Esophagus squamous epithelium (tissue), 5 donors: ENCODE measurements at regions not wholly inside any gene's neighbourhood (a gene's known extent, or its start where the extent isn't known, plus 50 kb on each side); places are given as distances from the start of the nearest gene placed in this dataset.

Experiments used
- DNase-seq: peaks from one replicate; lab custom pipeline; 2025; lab: John Stamatoyannopoulos, UW
- H3K27ac ChIP-seq, 4 donors: fragments of 200-600 bp; sonication (generic); one replicate each; pipeline ENCODE4 v1.5.1; 2016 to 2019; ENCODE audit warnings: mild to moderate bottlenecking in 1 of 4
- H3K27me3 ChIP-seq, 4 donors: fragments of 200-600 bp; sonication (generic); 1 replicate in 3 of 4; 2 replicates in 1 of 4; pipeline versions ENCODE4 v1.5.1 to v1.6.0; 2017 to 2021; ENCODE audit warnings: antibody characterized with exemption in 1 of 4
- H3K36me3 ChIP-seq, 3 donors: fragments of 200-600 bp; sonication (generic); one replicate each; pipeline ENCODE4 v1.5.1; 2016 to 2019
- H3K4me1 ChIP-seq, 3 donors: fragments of 200-600 bp; sonication (generic); one replicate each; pipeline ENCODE4 v1.5.1; 2017 to 2019
- H3K4me3 ChIP-seq, 4 donors: fragments of 200-600 bp; sonication (generic); 1 replicate in 3 of 4; 2 replicates in 1 of 4; pipeline ENCODE4 v1.5.1; 2016 to 2019; ENCODE audit warnings: mild to moderate bottlenecking in 2 of 4, moderate library complexity in 1 of 4
- H3K9me3 ChIP-seq, 3 donors: fragments of 200-600 bp; sonication (generic); one replicate each; pipeline ENCODE4 v1.5.1; 2016 to 2019
- CTCF ChIP-seq, 6 experiments: fragments of 450-650 bp in 4 of 6; fragments of 200-600 bp in 2 of 6; sonication (generic) in 2 of 6; IDR thresholded peaks; one replicate each; pipeline ENCODE4 v1.5.1; 2016 to 2019; ENCODE audit warnings: antibody characterized with exemption in 6 of 6, mild to moderate bottlenecking in 4 of 6, moderate library complexity in 4 of 6
- POLR2A ChIP-seq, 4 donors: fragments of 450-650 bp; IDR thresholded peaks; one replicate each; pipeline ENCODE4 v1.6.1; 2017; ENCODE audit warnings: antibody characterized with exemption in 4 of 4, mild to moderate bottlenecking in 4 of 4, moderate library complexity in 3 of 4
- WGBS, 2 donors: methylation state at CpG; one replicate each; pipeline ENCODE4 v1.1.5; 2018; 5-methylcytosine and 5-hydroxymethylcytosine counted together
- intact Hi-C: fragments of 100-400 bp; cut with DNase I; formaldehyde crosslinking; loops from one replicate; pipeline ENCODE4 v1.15.0; 2022
- donor health status: DM: yes; HTN: yes; CAD: no.

GRCh38 chr6:164523087-164523654 lies 786.2 kb downstream of the C6orf118 start:
- Histone ChIP-seq H3K9me3 (peaks cover 0 to 13% (median 0%) of the 10 kb centered on the region in 3 donors), H3K27ac (no peak overlapping the region), H3K4me1 (no peaks in the 10 kb centered on the region), H3K36me3 (no peaks in the 10 kb centered on the region), H3K27me3 (no peaks in the 10 kb centered on the region), H3K4me3 (no peak overlapping the region)
- TF ChIP-seq POLR2A (IDR thresholded peaks at IDR 0.05) (no peak), CTCF (IDR thresholded peaks at IDR 0.05) (no peak)
- no peak for DNase-seq
- 70 to 75% methylated on average over 1 of the region's 1 CpG for WGBS, 2 donors
- intact Hi-C loops, result no loop called here

- intact Hi-C loops, result no loop called here
- H3K4me3 ChIP-seq, result no peak overlapping the region
- 65 to 82% methylated on average over 3 to 4 of the region's 4 CpGs for WGBS, 2 donors
- H3K4me1 ChIP-seq, result no peaks in the 10 kb centered on the region
- H3K27ac ChIP-seq, result no peak overlapping the region
- DNase-seq, result no peak
- H3K9me3 ChIP-seq, result peaks cover 0 to 11% (median 0%) of the 10 kb centered on the region in 3 donors
- no peak for TF ChIP-seq CTCF (IDR thresholded peaks at IDR 0.05)
- no peak for TF ChIP-seq POLR2A (IDR thresholded peaks at IDR 0.05)
- H3K36me3 ChIP-seq, result no peaks in the 10 kb centered on the region
- H3K27me3 ChIP-seq, result no peaks in the 10 kb centered on the region
Observed at GRCh38 chr6:164520916-164521315, 788.5 kb downstream of the C6orf118 start.

DNA sequence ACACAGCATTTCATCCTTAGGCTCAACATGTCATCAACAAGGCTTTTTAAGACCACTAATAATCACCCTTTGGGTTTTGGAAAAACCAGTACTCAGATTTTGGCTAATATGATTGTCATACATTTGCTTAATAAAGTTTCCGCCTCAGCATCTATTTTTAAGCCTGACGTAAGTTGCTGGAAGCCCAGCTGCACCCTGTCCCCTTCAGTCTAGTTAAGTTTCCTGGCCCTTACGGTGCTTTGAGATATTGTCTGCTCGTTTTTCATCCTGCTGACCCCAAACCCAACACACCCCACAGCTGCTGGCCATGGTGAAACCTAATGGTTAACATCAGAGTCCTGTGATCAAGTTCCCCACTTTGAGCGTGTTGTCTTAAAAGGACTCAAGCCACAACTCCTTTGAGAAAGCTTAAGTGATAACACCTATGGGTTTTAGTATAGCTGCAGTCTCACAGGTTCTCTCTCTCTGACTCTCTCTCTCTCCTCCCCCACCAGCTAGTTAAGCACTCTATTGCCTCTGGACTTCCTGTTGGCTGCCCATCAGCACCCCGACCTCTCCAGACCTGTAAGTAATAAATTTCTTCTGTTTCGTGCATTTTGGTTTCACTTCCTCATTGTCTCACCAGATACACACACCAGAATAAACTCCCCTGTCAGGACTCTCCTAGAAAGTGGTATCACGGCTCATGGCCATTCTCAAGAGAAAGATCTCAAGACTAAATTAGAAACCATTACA lies 802.0 kb downstream of the C6orf118 start:
- no peaks in the 10 kb centered on the region for H3K36me3 ChIP-seq
- no peak for DNase-seq

DNA sequence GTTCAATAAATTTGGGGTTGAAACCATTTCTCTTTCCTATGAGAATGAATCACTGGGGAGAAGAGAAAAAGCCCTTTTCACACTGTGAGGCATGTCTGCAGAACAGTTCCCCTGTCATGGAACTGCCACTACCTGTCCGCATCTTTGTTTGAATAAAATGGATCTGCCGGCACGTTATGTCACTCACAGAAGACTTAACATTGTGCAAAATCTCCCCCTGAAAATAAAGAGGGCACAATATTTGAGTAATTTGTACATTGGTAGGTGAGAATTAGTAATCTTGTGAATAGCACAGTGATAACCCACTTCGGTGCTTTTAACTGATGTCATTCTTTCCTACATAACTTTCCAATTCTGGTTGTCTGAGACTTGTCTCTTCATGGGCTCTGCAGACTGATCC lies 804.0 kb downstream of the C6orf118 start:
- Histone ChIP-seq H3K27ac (no peak overlapping the region), H3K4me3 (no peak overlapping the region), H3K4me1 (no peaks in the 10 kb centered on the region), H3K36me3 (no peaks in the 10 kb centered on the region), H3K27me3 (no peaks in the 10 kb centered on the region), H3K9me3 (no peaks in the 10 kb centered on the region)
- intact Hi-C loops, result no loop called here
- TF ChIP-seq POLR2A (IDR thresholded peaks at IDR 0.05) (no peak), CTCF (IDR thresholded peaks at IDR 0.05) (no peak)
- WGBS, 2 donors, result 57 to 61% methylated on average over 4 of the region's 4 CpGs
- no peak for DNase-seq

More for the DNA sequence above, 802.0 kb downstream of the C6orf118 start:
- intact Hi-C loops, result no loop called here
- Histone ChIP-seq H3K27ac (no peak overlapping the region), H3K4me1 (no peaks in the 10 kb centered on the region), H3K9me3 (no peaks in the 10 kb centered on the region), H3K4me3 (no peak overlapping the region), H3K27me3 (no peaks in the 10 kb centered on the region)
- 57 to 60% methylated on average over 8 of the region's 8 CpGs for WGBS, 2 donors
- TF ChIP-seq POLR2A (IDR thresholded peaks at IDR 0.05), result no peak
- no peak for TF ChIP-seq CTCF (IDR thresholded peaks at IDR 0.05)

GRCh38 chr6:164502833-164503232 lies 806.6 kb downstream of the C6orf118 start:
- Histone ChIP-seq H3K36me3 (no peaks in the 10 kb centered on the region), H3K4me3 (no peak overlapping the region), H3K27ac (no peak overlapping the region), H3K4me1 (no peaks in the 10 kb centered on the region), H3K9me3 (no peaks in the 10 kb centered on the region), H3K27me3 (no peaks in the 10 kb centered on the region)
- intact Hi-C loops, result no loop called here
- no peak for DNase-seq
- no peak for TF ChIP-seq CTCF (IDR thresholded peaks at IDR 0.05)
- no peak for TF ChIP-seq POLR2A (IDR thresholded peaks at IDR 0.05)
- 8 to 16% methylated on average over 6 of the region's 6 CpGs for WGBS, 2 donors
